ENCODE measurements at regions not wholly inside any gene's neighbourhood (a gene's known extent, or its start where the extent isn't known, plus 50 kb on each side); places are given as distances from the start of the nearest gene placed in this dataset.

DNA sequence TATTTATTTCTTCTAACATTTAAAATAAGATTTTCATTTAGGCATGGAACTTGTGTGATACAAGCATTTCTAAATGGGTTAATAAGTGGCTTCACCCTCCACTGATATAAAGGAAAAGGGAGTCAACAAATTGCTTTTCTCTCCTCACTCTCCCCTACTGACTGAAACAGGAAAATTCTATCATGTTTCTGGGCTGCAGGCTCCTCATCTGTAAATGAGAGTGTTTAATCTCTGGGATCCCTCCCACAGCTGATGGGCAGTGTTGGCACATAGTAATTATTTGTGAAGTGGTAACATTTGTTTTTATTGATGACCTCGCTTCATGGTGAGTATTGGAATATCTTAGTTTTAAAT, 69.8 kb upstream of the WARS2 start:
- TF ChIP-seq FOXA1 (IDR thresholded peaks at IDR 0.05) = no peak
- TF ChIP-seq BHLHE40 (IDR thresholded peaks at IDR 0.05; ENCODE audit: borderline replicate concordance) = no peak
- TF ChIP-seq LEF1 (IDR thresholded peaks at IDR 0.05; ENCODE audit: borderline replicate concordance) = no peak
